BJ (cell line): ENCODE measurements at regions not wholly inside any gene's neighbourhood (a gene's known extent, or its start where the extent isn't known, plus 50 kb on each side); places are given as distances from the start of the nearest gene placed in this dataset.

ENCODE experiments used
- CTCF ChIA-PET: fragments of 350-600 bp; formaldehyde crosslinking; extraction: SDS; loops from one replicate; lab custom pipeline; 2021; ENCODE audit warnings: antibody characterized with exemption, inconsistent platforms; lab: Yijun Ruan, JAX
- POLR2A ChIA-PET: fragments of 300-600 bp; sonication (Branson Sonifier 250); formaldehyde crosslinking; extraction: SDS; loops from one replicate; lab custom pipeline; 2021; ENCODE audit warnings: antibody characterized with exemption; lab: Charles Lee
- DNase-seq: peaks from one replicate; pipeline ENCODE4 v3.0.0-alpha.2; 2011; ENCODE audit warnings: low read depth
- H3K27me3 ChIP-seq: 2 replicates; pipeline ENCODE4 v1.6.0; 2011; ENCODE audit warnings: low read length; ENCODE audit not compliant: control insufficient read depth, insufficient read depth
- H3K36me3 ChIP-seq: 2 replicates; pipeline ENCODE4 v1.5.1; 2011; ENCODE audit warnings: low read length; ENCODE audit not compliant: control insufficient read depth, insufficient read depth
- H3K4me3 ChIP-seq: 2 replicates; pipeline ENCODE4 v1.5.1; 2011; ENCODE audit warnings: low read depth, mild to moderate bottlenecking, control low read depth, low read length
- CTCF ChIP-seq: IDR thresholded peaks from 2 replicates; pipeline ENCODE4 v1.5.1; 2011; ENCODE audit warnings: low read depth, mild to moderate bottlenecking, control low read depth, inconsistent platforms, low read length, moderate library complexity; ENCODE audit not compliant: insufficient read depth

- CTCF ChIA-PET = no interaction called here
- POLR2A ChIA-PET = no interaction called here
- Histone ChIP-seq H3K4me3 (no peak overlapping the region), H3K36me3 (no peaks in the 10 kb centered on the region), H3K27me3 (no peaks in the 10 kb centered on the region)
- no peak for DNase-seq
- no peak for TF ChIP-seq CTCF
Measured at GRCh38 chr1:187396929-187397796, 568.4 kb downstream of the PLA2G4A start.

GRCh38 chr1:187408212-187409004, 579.7 kb downstream of the PLA2G4A start:
- Histone ChIP-seq H3K27me3 (no peaks in the 10 kb centered on the region), H3K4me3 (no peak overlapping the region), H3K36me3 (no peaks in the 10 kb centered on the region)
- ChIA-PET CTCF (no interaction called here), POLR2A (no interaction called here)
- no peak for TF ChIP-seq CTCF
- no peak for DNase-seq

- TF ChIP-seq CTCF = no peak
- no peak for DNase-seq
- Histone ChIP-seq H3K4me3 (no peak overlapping the region), H3K27me3 (no peaks in the 10 kb centered on the region), H3K36me3 (no peaks in the 10 kb centered on the region)
- ChIA-PET CTCF (no interaction called here), POLR2A (no interaction called here)
Measured at GRCh38 chr1:187409341-187409740, 580.6 kb downstream of the PLA2G4A start.

- Histone ChIP-seq H3K4me3 (no peak overlapping the region), H3K36me3 (no peaks in the 10 kb centered on the region), H3K27me3 (no peaks in the 10 kb centered on the region)
- TF ChIP-seq CTCF = no peak
- ChIA-PET POLR2A (no interaction called here), CTCF (no interaction called here)
- DNase-seq = no peak
Measured at GRCh38 chr1:187411118-187411517, 582.4 kb downstream of the PLA2G4A start.

GRCh38 chr1:187413405-187414169, 584.8 kb downstream of the PLA2G4A start:
- DNase-seq = no peak
- Histone ChIP-seq H3K36me3 (no peaks in the 10 kb centered on the region), H3K4me3 (no peak overlapping the region), H3K27me3 (no peaks in the 10 kb centered on the region)
- ChIA-PET CTCF (no interaction called here), POLR2A (no interaction called here)
- TF ChIP-seq CTCF = no peak
